Ishikawa (cell line): ENCODE measurements at regions not wholly inside any gene's neighbourhood (a gene's known extent, or its start where the extent isn't known, plus 50 kb on each side); places are given as distances from the start of the nearest gene placed in this dataset.

ENCODE experiments used
- CEBPB ChIP-seq: IDR thresholded peaks from 2 replicates; pipeline ENCODE4 v1.6.1; 2012
- CREB1 ChIP-seq: IDR thresholded peaks from 2 replicates; pipeline ENCODE4 v1.6.1; 2012; ENCODE audit warnings: low read depth
- EP300 ChIP-seq: IDR thresholded peaks from 2 replicates; pipeline ENCODE4 v1.6.1; 2012; ENCODE audit warnings: borderline replicate concordance
- FOXM1 ChIP-seq: IDR thresholded peaks from 2 replicates; pipeline ENCODE4 v1.6.1; 2012; ENCODE audit warnings: low read depth, borderline replicate concordance
- NFIC ChIP-seq: IDR thresholded peaks from 2 replicates; pipeline ENCODE4 v1.6.1; 2012
- RAD21 ChIP-seq: IDR thresholded peaks from 2 replicates; pipeline ENCODE4 v1.6.1; 2012; ENCODE audit warnings: low read depth
- TAF1 ChIP-seq: IDR thresholded peaks from 2 replicates; pipeline ENCODE4 v1.6.1; 2012; ENCODE audit warnings: low read depth, mild to moderate bottlenecking
- TCF12 ChIP-seq: IDR thresholded peaks from 2 replicates; pipeline ENCODE4 v1.6.1; 2012; ENCODE audit warnings: low read depth
- YY1 ChIP-seq: IDR thresholded peaks from 2 replicates; pipeline ENCODE4 v1.6.1; 2012; ENCODE audit warnings: low read depth
- TF ChIP-seq, protein P1 (sequence below): IDR thresholded peaks from 2 replicates; pipeline ENCODE4 v1.6.1; 2012; ENCODE audit warnings: low read depth, mild to moderate bottlenecking
- TF ChIP-seq, protein P2 (sequence below): IDR thresholded peaks from 2 replicates; pipeline ENCODE4 v1.6.1; 2012

DNA sequence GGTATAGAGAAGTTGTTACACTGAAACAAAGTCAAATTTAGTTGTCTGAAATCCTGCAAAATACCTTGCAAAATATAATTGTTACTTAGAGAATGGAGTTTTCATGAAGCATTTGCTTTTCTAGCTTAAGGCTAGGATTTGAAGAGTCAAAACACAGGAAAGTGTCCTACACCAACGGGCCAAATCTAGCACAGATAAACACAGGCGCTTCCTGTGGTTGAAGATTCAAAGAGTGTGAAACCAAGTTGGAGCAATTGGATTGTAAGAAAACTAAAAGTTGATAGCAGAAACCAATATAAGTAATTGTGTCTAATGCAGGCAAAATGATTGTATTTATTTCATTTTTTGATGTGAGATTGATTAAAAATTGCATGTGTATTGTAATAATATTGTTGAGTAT lies 2002.5 kb upstream of the TENM3 start:
- TF ChIP-seq YY1 (no peak), CREB1 (no peak), EP300 (no peak), FOXM1 (no peak), CEBPB (no peak), TCF12 (no peak), RAD21 (no peak), TAF1 (no peak), NFIC (no peak)
- TF ChIP-seq, protein P1, sequence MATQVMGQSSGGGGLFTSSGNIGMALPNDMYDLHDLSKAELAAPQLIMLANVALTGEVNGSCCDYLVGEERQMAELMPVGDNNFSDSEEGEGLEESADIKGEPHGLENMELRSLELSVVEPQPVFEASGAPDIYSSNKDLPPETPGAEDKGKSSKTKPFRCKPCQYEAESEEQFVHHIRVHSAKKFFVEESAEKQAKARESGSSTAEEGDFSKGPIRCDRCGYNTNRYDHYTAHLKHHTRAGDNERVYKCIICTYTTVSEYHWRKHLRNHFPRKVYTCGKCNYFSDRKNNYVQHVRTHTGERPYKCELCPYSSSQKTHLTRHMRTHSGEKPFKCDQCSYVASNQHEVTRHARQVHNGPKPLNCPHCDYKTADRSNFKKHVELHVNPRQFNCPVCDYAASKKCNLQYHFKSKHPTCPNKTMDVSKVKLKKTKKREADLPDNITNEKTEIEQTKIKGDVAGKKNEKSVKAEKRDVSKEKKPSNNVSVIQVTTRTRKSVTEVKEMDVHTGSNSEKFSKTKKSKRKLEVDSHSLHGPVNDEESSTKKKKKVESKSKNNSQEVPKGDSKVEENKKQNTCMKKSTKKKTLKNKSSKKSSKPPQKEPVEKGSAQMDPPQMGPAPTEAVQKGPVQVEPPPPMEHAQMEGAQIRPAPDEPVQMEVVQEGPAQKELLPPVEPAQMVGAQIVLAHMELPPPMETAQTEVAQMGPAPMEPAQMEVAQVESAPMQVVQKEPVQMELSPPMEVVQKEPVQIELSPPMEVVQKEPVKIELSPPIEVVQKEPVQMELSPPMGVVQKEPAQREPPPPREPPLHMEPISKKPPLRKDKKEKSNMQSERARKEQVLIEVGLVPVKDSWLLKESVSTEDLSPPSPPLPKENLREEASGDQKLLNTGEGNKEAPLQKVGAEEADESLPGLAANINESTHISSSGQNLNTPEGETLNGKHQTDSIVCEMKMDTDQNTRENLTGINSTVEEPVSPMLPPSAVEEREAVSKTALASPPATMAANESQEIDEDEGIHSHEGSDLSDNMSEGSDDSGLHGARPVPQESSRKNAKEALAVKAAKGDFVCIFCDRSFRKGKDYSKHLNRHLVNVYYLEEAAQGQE: no peak
- TF ChIP-seq, protein P2, sequence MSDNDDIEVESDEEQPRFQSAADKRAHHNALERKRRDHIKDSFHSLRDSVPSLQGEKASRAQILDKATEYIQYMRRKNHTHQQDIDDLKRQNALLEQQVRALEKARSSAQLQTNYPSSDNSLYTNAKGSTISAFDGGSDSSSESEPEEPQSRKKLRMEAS: no peak
